GM23248 (cell line): ENCODE measurements at regions not wholly inside any gene's neighbourhood (a gene's known extent, or its start where the extent isn't known, plus 50 kb on each side); places are given as distances from the start of the nearest gene placed in this dataset.

Source experiments
- EZH2 ChIP-seq: fragments of 200-600 bp; sonication (generic); IDR thresholded peaks from 2 replicates; pipeline ENCODE4 v1.6.1; 2018; ENCODE audit warnings: antibody characterized with exemption, mild to moderate bottlenecking; ENCODE audit not compliant: insufficient read depth, poor library complexity, severe bottlenecking
- EZH2phosphoT487 ChIP-seq: fragments of 200-600 bp; sonication (generic); IDR thresholded peaks from 2 replicates; pipeline ENCODE4 v1.6.1; 2018; ENCODE audit warnings: antibody characterized with exemption, moderate library complexity, mild to moderate bottlenecking, low read depth; ENCODE audit not compliant: insufficient read depth

- TF ChIP-seq EZH2 (no peak), EZH2phosphoT487 (no peak)
Measured at GRCh38 chr5:141800617-141801016, 77.6 kb downstream of the PCDH1 start.
